ENCODE measurements at regions not wholly inside any gene's neighbourhood (a gene's known extent, or its start where the extent isn't known, plus 50 kb on each side); places are given as distances from the start of the nearest gene placed in this dataset.
"Not testable (repeated sequence)": the region's sequence is repeated elsewhere in the genome, so short reads cannot be mapped to it uniquely, and the experiment has no call there.

DNA sequence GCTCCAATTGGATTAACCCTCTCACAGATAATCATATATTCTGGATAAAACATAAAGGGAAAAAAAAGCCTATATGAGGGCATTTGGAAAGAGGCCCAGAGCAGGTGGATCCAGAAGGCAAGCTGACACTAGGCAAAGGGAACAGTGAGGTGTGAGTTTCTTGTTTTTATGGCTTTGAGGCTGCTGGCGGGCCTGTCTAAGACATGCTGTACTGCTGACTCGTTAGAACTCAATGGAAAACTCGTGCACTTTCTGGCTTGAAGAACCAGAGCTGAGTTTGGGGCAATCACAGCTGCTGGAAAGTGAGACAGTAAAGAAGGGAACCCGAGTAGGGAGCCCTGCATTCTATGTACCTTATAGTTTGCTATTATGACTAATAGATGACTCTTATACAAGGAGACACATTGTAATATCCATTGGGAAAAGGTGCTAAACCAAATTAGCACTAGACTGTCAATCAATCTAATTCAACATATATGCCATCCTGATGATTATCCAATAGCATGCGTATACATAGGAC is 637.1 kb downstream of the GATA3 start:
- H2BK15ac ChIP-seq (ENCODE audit: low read length): no peak overlapping the region
- no CpG with 5 or more reads among the region's 5 CpGs for WGBS, 2 donors (ENCODE audit: extremely low coverage in 2 of 2, insufficient read length in 2 of 2, insufficient replicate concordance in 1 of 2)
- H2BK120ac ChIP-seq (ENCODE audit: low read depth, low read length): no peak overlapping the region
- no peaks in the 10 kb centered on the region for H3K9me3 ChIP-seq (replicated peaks in 1 of 2; ENCODE audit: control insufficient read depth in 2 of 2, insufficient read depth in 1 of 2, low read depth in 1 of 2, low read length in 2 of 2)
- no peak overlapping the region for H2BK12ac ChIP-seq (ENCODE audit: low read length)
- no peaks in the 10 kb centered on the region for H3K79me1 ChIP-seq (ENCODE audit: low read depth, low read length)
- no peak overlapping the region for H3K4me2 ChIP-seq (ENCODE audit: insufficient read depth, low read length, poor library complexity, severe bottlenecking)
- DNase-seq (ENCODE audit: low spot score): no peak
- no peak overlapping the region for H3K4me3 ChIP-seq (ENCODE audit: low read length in 2 of 2)
- no peak overlapping the region for H2AK5ac ChIP-seq (ENCODE audit: low read depth, low read length)
- no peak overlapping the region for H3K4ac ChIP-seq (ENCODE audit: low read length)
- H3K27me3 ChIP-seq (ENCODE audit: control insufficient read depth in 3 of 3, insufficient read depth in 3 of 3, low read depth in 1 of 3, low read length in 3 of 3): no peaks in the 10 kb centered on the region
- no peak overlapping the region for H4K8ac ChIP-seq (ENCODE audit: low read depth, low read length)
- H3K14ac ChIP-seq (ENCODE audit: low read length): no peak overlapping the region
- no peak overlapping the region for H2BK5ac ChIP-seq (ENCODE audit: low read length)
- H3K9ac ChIP-seq (ENCODE audit: low read depth, low read length, poor library complexity): no peak overlapping the region
- H3K23ac ChIP-seq (ENCODE audit: low read depth, low read length, poor library complexity): no peak overlapping the region
- H4K91ac ChIP-seq (ENCODE audit: low read depth, low read length, poor library complexity): no peak overlapping the region
- H3K36me3 ChIP-seq (replicated peaks in 1 of 2; ENCODE audit: control insufficient read depth in 2 of 2, insufficient read depth in 2 of 2, low read length in 2 of 2): no peaks in the 10 kb centered on the region
- H2AFZ ChIP-seq (ENCODE audit: low read length): no peak overlapping the region
- no peak overlapping the region for H3K18ac ChIP-seq (ENCODE audit: low read length)
- H3K27ac ChIP-seq (replicated peaks; ENCODE audit: low read length): no peak overlapping the region
- H3K4me1 ChIP-seq (ENCODE audit: control insufficient read depth in 2 of 2, insufficient read depth in 1 of 2, low read depth in 1 of 2, low read length in 2 of 2): no peaks in the 10 kb centered on the region

DNA sequence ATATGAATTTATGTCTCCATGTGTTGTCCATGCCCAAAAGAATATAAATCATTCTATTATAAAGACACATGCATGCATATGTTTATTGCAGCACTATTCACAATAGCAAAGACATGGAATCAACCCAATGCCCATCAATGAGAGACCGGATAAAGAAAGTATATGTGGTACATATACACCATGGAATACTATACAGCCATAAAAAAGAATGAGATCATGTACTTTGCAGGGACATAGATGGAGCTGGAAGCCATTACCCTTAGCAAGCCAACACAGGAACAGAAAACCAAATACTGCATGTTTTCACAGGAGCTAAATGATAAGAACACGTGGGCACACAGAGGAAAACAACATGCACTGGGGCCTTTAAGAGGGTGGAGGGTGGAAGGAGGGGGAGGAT is 639.1 kb downstream of the GATA3 start:
- not testable (repeated sequence) for H3K14ac ChIP-seq (ENCODE audit: low read length); H2BK12ac ChIP-seq (ENCODE audit: low read length); DNase-seq (ENCODE audit: low spot score); H3K9ac ChIP-seq (ENCODE audit: low read depth, low read length, poor library complexity); H3K4me3 ChIP-seq (ENCODE audit: low read length in 2 of 2); H3K4ac ChIP-seq (ENCODE audit: low read length); H2BK15ac ChIP-seq (ENCODE audit: low read length); H3K23ac ChIP-seq (ENCODE audit: low read depth, low read length, poor library complexity); H3K36me3 ChIP-seq (replicated peaks in 1 of 2; ENCODE audit: control insufficient read depth in 2 of 2, insufficient read depth in 2 of 2, low read length in 2 of 2); H3K79me1 ChIP-seq (ENCODE audit: low read depth, low read length); H2BK120ac ChIP-seq (ENCODE audit: low read depth, low read length); H4K8ac ChIP-seq (ENCODE audit: low read depth, low read length); H3K27ac ChIP-seq (replicated peaks; ENCODE audit: low read length); H2BK5ac ChIP-seq (ENCODE audit: low read length); H3K18ac ChIP-seq (ENCODE audit: low read length); H4K91ac ChIP-seq (ENCODE audit: low read depth, low read length, poor library complexity); H3K4me2 ChIP-seq (ENCODE audit: insufficient read depth, low read length, poor library complexity, severe bottlenecking); H3K4me1 ChIP-seq (ENCODE audit: control insufficient read depth in 2 of 2, insufficient read depth in 1 of 2, low read depth in 1 of 2, low read length in 2 of 2); H2AFZ ChIP-seq (ENCODE audit: low read length); H3K27me3 ChIP-seq (ENCODE audit: control insufficient read depth in 3 of 3, insufficient read depth in 3 of 3, low read depth in 1 of 3, low read length in 3 of 3); H2AK5ac ChIP-seq (ENCODE audit: low read depth, low read length); H3K9me3 ChIP-seq (replicated peaks in 1 of 2; ENCODE audit: control insufficient read depth in 2 of 2, insufficient read depth in 1 of 2, low read depth in 1 of 2, low read length in 2 of 2)
- no CpG with 5 or more reads among the region's 2 CpGs for WGBS, 2 donors (ENCODE audit: extremely low coverage in 2 of 2, insufficient read length in 2 of 2, insufficient replicate concordance in 1 of 2)

DNA sequence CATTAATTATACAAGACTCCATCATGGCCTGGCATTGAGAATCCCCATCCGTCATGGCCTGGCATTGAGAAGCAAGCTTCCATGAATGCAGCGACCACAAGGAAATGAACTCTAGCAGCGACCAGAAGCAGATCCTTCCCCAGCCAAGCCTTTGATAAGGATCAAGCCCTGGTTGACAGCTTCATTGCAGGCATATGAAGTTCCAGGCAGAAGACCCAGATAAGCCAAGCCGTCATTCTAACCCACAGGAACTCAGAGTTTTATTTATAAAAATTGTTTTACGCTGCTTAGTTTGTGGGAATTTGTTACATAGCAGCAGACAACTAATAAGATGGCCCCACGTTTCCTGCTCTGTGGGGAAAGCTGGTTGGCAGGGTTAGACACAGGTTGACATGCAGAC is 642.3 kb downstream of the GATA3 start:
- H2AFZ ChIP-seq (ENCODE audit: low read length): no peak overlapping the region
- H3K4me2 ChIP-seq (ENCODE audit: insufficient read depth, low read length, poor library complexity, severe bottlenecking): no peak overlapping the region
- H3K23ac ChIP-seq (ENCODE audit: low read depth, low read length, poor library complexity): no peak overlapping the region
- H3K4me1 ChIP-seq (ENCODE audit: control insufficient read depth in 2 of 2, insufficient read depth in 1 of 2, low read depth in 1 of 2, low read length in 2 of 2): no peaks in the 10 kb centered on the region
- H3K9me3 ChIP-seq (replicated peaks in 1 of 2; ENCODE audit: control insufficient read depth in 2 of 2, insufficient read depth in 1 of 2, low read depth in 1 of 2, low read length in 2 of 2): no peaks in the 10 kb centered on the region
- no peak overlapping the region for H3K9ac ChIP-seq (ENCODE audit: low read depth, low read length, poor library complexity)
- H3K4ac ChIP-seq (ENCODE audit: low read length): no peak overlapping the region
- H2BK15ac ChIP-seq (ENCODE audit: low read length): no peak overlapping the region
- H3K18ac ChIP-seq (ENCODE audit: low read length): no peak overlapping the region
- no peak for DNase-seq (ENCODE audit: low spot score)
- no peaks in the 10 kb centered on the region for H3K27me3 ChIP-seq (ENCODE audit: control insufficient read depth in 3 of 3, insufficient read depth in 3 of 3, low read depth in 1 of 3, low read length in 3 of 3)
- H3K14ac ChIP-seq (ENCODE audit: low read length): no peak overlapping the region
- H3K27ac ChIP-seq (replicated peaks; ENCODE audit: low read length): no peak overlapping the region
- no peak overlapping the region for H2BK5ac ChIP-seq (ENCODE audit: low read length)
- H2BK120ac ChIP-seq (ENCODE audit: low read depth, low read length): no peak overlapping the region
- no CpG with 5 or more reads among the region's 6 CpGs for WGBS, 2 donors (ENCODE audit: extremely low coverage in 2 of 2, insufficient read length in 2 of 2, insufficient replicate concordance in 1 of 2)
- no peak overlapping the region for H3K4me3 ChIP-seq (ENCODE audit: low read length in 2 of 2)
- H4K8ac ChIP-seq (ENCODE audit: low read depth, low read length): no peak overlapping the region
- H2BK12ac ChIP-seq (ENCODE audit: low read length): no peak overlapping the region
- no peak overlapping the region for H2AK5ac ChIP-seq (ENCODE audit: low read depth, low read length)
- H4K91ac ChIP-seq (ENCODE audit: low read depth, low read length, poor library complexity): no peak overlapping the region
- no peaks in the 10 kb centered on the region for H3K36me3 ChIP-seq (replicated peaks in 1 of 2; ENCODE audit: control insufficient read depth in 2 of 2, insufficient read depth in 2 of 2, low read length in 2 of 2)
- H3K79me1 ChIP-seq (ENCODE audit: low read depth, low read length): no peaks in the 10 kb centered on the region

DNA sequence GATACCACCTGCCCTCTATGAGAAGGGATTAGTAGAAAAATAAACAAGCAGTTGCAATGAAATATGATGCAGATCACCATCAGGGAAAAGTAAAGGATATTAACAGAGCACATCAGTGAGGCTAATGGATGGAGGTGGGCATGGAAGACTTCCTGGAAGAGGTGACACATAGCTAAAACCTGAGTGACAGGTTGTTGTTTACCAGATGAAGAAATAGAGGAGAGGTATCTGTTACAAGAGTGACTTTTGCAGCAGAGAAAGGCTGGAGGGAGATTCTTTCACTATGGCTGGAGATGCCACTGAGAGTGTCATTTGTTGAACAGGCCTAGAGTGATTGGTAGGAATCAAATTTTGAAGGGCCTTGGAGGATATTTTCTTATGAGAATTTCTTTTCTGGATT is 646.2 kb downstream of the GATA3 start:
- H3K4me2 ChIP-seq (ENCODE audit: insufficient read depth, low read length, poor library complexity, severe bottlenecking): no peak overlapping the region
- H3K14ac ChIP-seq (ENCODE audit: low read length): no peak overlapping the region
- no peak overlapping the region for H4K8ac ChIP-seq (ENCODE audit: low read depth, low read length)
- H3K27ac ChIP-seq (replicated peaks; ENCODE audit: low read length): no peak overlapping the region
- no peak overlapping the region for H3K18ac ChIP-seq (ENCODE audit: low read length)
- no peaks in the 10 kb centered on the region for H3K79me1 ChIP-seq (ENCODE audit: low read depth, low read length)
- no peak overlapping the region for H2BK5ac ChIP-seq (ENCODE audit: low read length)
- H2AFZ ChIP-seq (ENCODE audit: low read length): no peak overlapping the region
- H3K4me3 ChIP-seq (ENCODE audit: low read length in 2 of 2): no peak overlapping the region
- no peak overlapping the region for H2BK12ac ChIP-seq (ENCODE audit: low read length)
- H3K36me3 ChIP-seq (replicated peaks in 1 of 2; ENCODE audit: control insufficient read depth in 2 of 2, insufficient read depth in 2 of 2, low read length in 2 of 2): no peaks in the 10 kb centered on the region
- no peak overlapping the region for H3K9ac ChIP-seq (ENCODE audit: low read depth, low read length, poor library complexity)
- H4K91ac ChIP-seq (ENCODE audit: low read depth, low read length, poor library complexity): no peak overlapping the region
- no peak overlapping the region for H2BK15ac ChIP-seq (ENCODE audit: low read length)
- no peak for DNase-seq (ENCODE audit: low spot score)
- no peak overlapping the region for H2BK120ac ChIP-seq (ENCODE audit: low read depth, low read length)
- H3K23ac ChIP-seq (ENCODE audit: low read depth, low read length, poor library complexity): no peak overlapping the region
- H3K9me3 ChIP-seq (replicated peaks in 1 of 2; ENCODE audit: control insufficient read depth in 2 of 2, insufficient read depth in 1 of 2, low read depth in 1 of 2, low read length in 2 of 2): no peaks in the 10 kb centered on the region
- no peaks in the 10 kb centered on the region for H3K4me1 ChIP-seq (ENCODE audit: control insufficient read depth in 2 of 2, insufficient read depth in 1 of 2, low read depth in 1 of 2, low read length in 2 of 2)
- no peak overlapping the region for H3K4ac ChIP-seq (ENCODE audit: low read length)
- H2AK5ac ChIP-seq (ENCODE audit: low read depth, low read length): no peak overlapping the region
- no peaks in the 10 kb centered on the region for H3K27me3 ChIP-seq (ENCODE audit: control insufficient read depth in 3 of 3, insufficient read depth in 3 of 3, low read depth in 1 of 3, low read length in 3 of 3)

All from neuronal stem cell (in vitro differentiated cells).